Endothelial cell of umbilical vein (primary cell): ENCODE measurements at regions not wholly inside any gene's neighbourhood (a gene's known extent, or its start where the extent isn't known, plus 50 kb on each side); places are given as distances from the start of the nearest gene placed in this dataset.

Experiments
- BruUV-seq: library from RNA; stranded (reverse); fragments of 400-500 nt; replicated peaks from 2 replicates; lab custom pipeline; 2021; lab: Mats Ljungman, UMichigan
- CTCF ChIA-PET: fragments of 300-600, 350-600 bp; sonication (Branson Sonifier 250); formaldehyde crosslinking; loops from one replicate; lab custom pipeline; 2021; ENCODE audit warnings: antibody characterized with exemption, inconsistent platforms; lab: Charles Lee
- POLR2A ChIA-PET: fragments of 300-600, 350-600 bp; sonication (Branson Sonifier 250); formaldehyde crosslinking; loops from one replicate; lab custom pipeline; 2021; ENCODE audit warnings: antibody characterized with exemption, inconsistent platforms; lab: Charles Lee
- DNase-seq: peaks from one replicate; pipeline ENCODE4 v3.0.0-alpha.2; 2011; ENCODE audit warnings: low read depth, low spot score
- FAIRE-seq: peaks from 2 replicates; lab custom pipeline; 2011; peaks lifted over from hg19 to GRCh38; lab: Jason Lieb, UNC
- H2AFZ ChIP-seq: 2 replicates; pipeline ENCODE4 v1.6.0; 2012; ENCODE audit warnings: low read depth, low read length, control low read depth, inconsistent platforms
- H3K27ac ChIP-seq: 2 replicates; pipeline ENCODE4 v1.5.1; 2011; ENCODE audit warnings: low read depth, mild to moderate bottlenecking, control low read depth, low read length, moderate library complexity; ENCODE audit not compliant: insufficient read depth
- H3K27me3 ChIP-seq, 2 experiments: 2 replicates each; pipeline versions ENCODE4 v1.6.0 to v1.6.1; 2011; ENCODE audit warnings: low read length in 2 of 2, mixed read lengths in 1 of 2; ENCODE audit not compliant: control insufficient read depth in 2 of 2, insufficient read depth in 2 of 2
- H3K36me3 ChIP-seq, 2 experiments: 2 replicates in 1 of 2; 3 replicates in 1 of 2; pipeline ENCODE4 v1.5.1; 2011; ENCODE audit warnings: low read length in 2 of 2, mild to moderate bottlenecking in 1 of 2, moderate library complexity in 1 of 2; ENCODE audit not compliant: control insufficient read depth in 2 of 2, insufficient read depth in 2 of 2; ENCODE audit errors: extremely low read depth in 1 of 2
- H3K4me1 ChIP-seq: 3 replicates; pipeline ENCODE4 v1.5.1; 2011; ENCODE audit warnings: mild to moderate bottlenecking, low read length; ENCODE audit not compliant: control insufficient read depth, insufficient read depth; ENCODE audit errors: extremely low read depth
- H3K4me2 ChIP-seq: 2 replicates; pipeline ENCODE4 v1.6.1; 2011; ENCODE audit warnings: low read length, control low read depth, mixed read lengths; ENCODE audit not compliant: insufficient read depth
- H3K4me3 ChIP-seq, 3 experiments: fragments of 200-600 bp in 1 of 3; sonication (generic), shearing (Covaris generic) in 1 of 3; replicated peaks in 1 of 3; 2 replicates each; pipeline ENCODE4 v1.5.1; 2011 to 2016; ENCODE audit warnings: control low read depth in 3 of 3, low read length in 3 of 3, mild to moderate bottlenecking in 2 of 3, inconsistent platforms in 1 of 3, low read depth in 1 of 3, moderate library complexity in 1 of 3; ENCODE audit not compliant: insufficient read depth in 1 of 3
- H3K79me2 ChIP-seq: 2 replicates; pipeline ENCODE4 v1.6.0; 2012; ENCODE audit warnings: low read length, inconsistent platforms; ENCODE audit not compliant: control insufficient read depth, insufficient read depth
- H3K9ac ChIP-seq: replicated peaks from 2 replicates; pipeline ENCODE3; 2011; ENCODE audit warnings: low read length, control low read depth; ENCODE audit not compliant: insufficient read depth; ENCODE audit errors: extremely low read depth
- H3K9me1 ChIP-seq: replicated peaks from 3 replicates; pipeline ENCODE4 v1.6.0; 2011; ENCODE audit warnings: mild to moderate bottlenecking, low read length; ENCODE audit not compliant: control insufficient read depth, insufficient read depth; ENCODE audit errors: extremely low read depth
- H3K9me3 ChIP-seq: replicated peaks from 2 replicates; pipeline ENCODE4 v1.5.1; 2012; ENCODE audit warnings: low read length, inconsistent platforms; ENCODE audit not compliant: control insufficient read depth, insufficient read depth
- H4K20me1 ChIP-seq: replicated peaks from 2 replicates; pipeline ENCODE3; 2011; ENCODE audit warnings: mild to moderate bottlenecking, low read length; ENCODE audit not compliant: control insufficient read depth, insufficient read depth; ENCODE audit errors: extremely low read depth
- EZH2 ChIP-seq: IDR thresholded peaks from 2 replicates; pipeline ENCODE4 v1.6.1; 2012; ENCODE audit warnings: borderline replicate concordance, low read depth, mild to moderate bottlenecking, moderate library complexity, low read length, inconsistent platforms; ENCODE audit not compliant: severe bottlenecking
- FOS ChIP-seq: IDR thresholded peaks from 2 replicates; pipeline ENCODE4 v1.6.1; 2011; ENCODE audit warnings: mild to moderate bottlenecking, low read length, moderate library complexity, borderline replicate concordance; ENCODE audit not compliant: insufficient read depth
- GATA2 ChIP-seq: IDR thresholded peaks from 2 replicates; pipeline ENCODE4 v1.7.0; 2011; ENCODE audit warnings: low read depth, mild to moderate bottlenecking, moderate library complexity, mixed read lengths, low read length; ENCODE audit not compliant: insufficient read length, insufficient read depth
- JUN ChIP-seq: IDR thresholded peaks from 2 replicates; pipeline ENCODE4 v1.6.1; 2011; ENCODE audit warnings: borderline replicate concordance, low read depth; ENCODE audit not compliant: insufficient read length, insufficient read depth
- MYC ChIP-seq: IDR thresholded peaks from one replicate; pipeline ENCODE4 v1.6.1; 2011; ENCODE audit warnings: mild to moderate bottlenecking, low read depth, low read length
- POLR2A ChIP-seq: IDR thresholded peaks from 2 replicates; pipeline ENCODE4 v1.6.1; 2012; ENCODE audit warnings: low read depth, mild to moderate bottlenecking, control low read depth, low read length
- POLR2AphosphoS5 ChIP-seq: IDR thresholded peaks from 2 replicates; pipeline ENCODE4 v1.6.1; 2012; ENCODE audit warnings: low read depth, mild to moderate bottlenecking, control low read depth, low read length, moderate library complexity; ENCODE audit not compliant: insufficient read depth
- dilution Hi-C: fragments of 300-500 bp; cut with MboI; formaldehyde crosslinking; loops from one replicate; pipeline ENCODE4 v1.15.0; 2019; ENCODE audit warnings: low sequenced_read_pairs; ENCODE audit not compliant: extremely low pct_ligation_motif_present
- intact Hi-C: fragments of 100-400 bp; cut with micrococcal nuclease; formaldehyde crosslinking; loops from one replicate; pipeline ENCODE4 v1.10.0; 2022
- TF ChIP-seq, protein P1 (sequence below), 2 donors: IDR thresholded peaks; 1 replicate in 1 of 2; 2 replicates in 1 of 2; pipeline ENCODE4 v1.5.1; 2011; ENCODE audit warnings: low read length in 2 of 2, mild to moderate bottlenecking in 2 of 2, moderate library complexity in 2 of 2, control low read depth in 1 of 2, inconsistent platforms in 1 of 2, low read depth in 1 of 2; ENCODE audit not compliant: insufficient read depth in 1 of 2; ENCODE audit errors: extremely low read depth in 1 of 2
- TF ChIP-seq, protein P2 (sequence below): IDR thresholded peaks from 2 replicates; pipeline ENCODE4 v1.6.1; 2011; ENCODE audit not compliant: insufficient read depth, insufficient read length

DNA sequence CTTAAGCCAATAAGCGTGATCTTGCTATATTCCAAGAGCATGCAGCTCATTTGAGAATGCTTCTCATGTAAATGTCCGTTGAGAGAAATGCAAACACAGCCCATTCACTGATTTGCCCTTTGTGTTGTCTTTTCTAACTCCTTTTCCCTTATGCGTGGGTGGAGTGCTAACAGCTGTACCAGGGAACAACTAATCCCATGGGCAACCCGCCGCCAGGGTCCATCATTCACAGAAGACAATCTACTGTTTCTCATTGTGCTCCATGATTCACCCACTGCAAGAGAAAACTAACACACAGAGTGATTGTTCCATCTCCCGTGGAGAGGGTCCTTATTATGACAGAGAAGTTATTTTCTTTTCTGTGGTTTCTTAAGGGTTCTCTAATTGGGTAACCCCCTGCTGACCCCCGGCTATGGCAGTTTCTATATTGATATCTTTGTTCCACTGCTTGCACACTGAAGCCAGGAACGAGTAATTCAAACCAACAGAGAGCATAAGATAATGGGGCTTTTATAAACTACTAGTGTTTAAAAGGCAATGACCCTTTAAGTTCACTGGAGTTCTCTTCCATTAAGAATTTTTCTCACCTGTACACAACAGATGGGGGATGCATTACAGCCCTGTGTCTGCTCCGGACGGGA, 298.7 kb downstream of the BAMBI start:
- Histone ChIP-seq H3K36me3 (no peaks in the 10 kb centered on the region), H3K4me1 (no peaks in the 10 kb centered on the region), H3K4me2 (no peak overlapping the region), H3K4me3 (no peak overlapping the region), H3K9me3 (no peaks in the 10 kb centered on the region), H4K20me1 (no peaks in the 10 kb centered on the region), H3K9me1 (no peaks in the 10 kb centered on the region), H3K27ac (no peak overlapping the region), H3K79me2 (no peaks in the 10 kb centered on the region), H3K27me3 (no peaks in the 10 kb centered on the region), H2AFZ (no peak overlapping the region), H3K9ac (no peak overlapping the region)
- FAIRE-seq (no peak), DNase-seq (no peak)
- dilution Hi-C loops (no loop called here), intact Hi-C loops (no loop called here)
- no TSS peak for BruUV-seq
- TF ChIP-seq EZH2 (no peak), POLR2AphosphoS5 (no peak), JUN (no peak), POLR2A (no peak)
- TF ChIP-seq, protein P1, sequence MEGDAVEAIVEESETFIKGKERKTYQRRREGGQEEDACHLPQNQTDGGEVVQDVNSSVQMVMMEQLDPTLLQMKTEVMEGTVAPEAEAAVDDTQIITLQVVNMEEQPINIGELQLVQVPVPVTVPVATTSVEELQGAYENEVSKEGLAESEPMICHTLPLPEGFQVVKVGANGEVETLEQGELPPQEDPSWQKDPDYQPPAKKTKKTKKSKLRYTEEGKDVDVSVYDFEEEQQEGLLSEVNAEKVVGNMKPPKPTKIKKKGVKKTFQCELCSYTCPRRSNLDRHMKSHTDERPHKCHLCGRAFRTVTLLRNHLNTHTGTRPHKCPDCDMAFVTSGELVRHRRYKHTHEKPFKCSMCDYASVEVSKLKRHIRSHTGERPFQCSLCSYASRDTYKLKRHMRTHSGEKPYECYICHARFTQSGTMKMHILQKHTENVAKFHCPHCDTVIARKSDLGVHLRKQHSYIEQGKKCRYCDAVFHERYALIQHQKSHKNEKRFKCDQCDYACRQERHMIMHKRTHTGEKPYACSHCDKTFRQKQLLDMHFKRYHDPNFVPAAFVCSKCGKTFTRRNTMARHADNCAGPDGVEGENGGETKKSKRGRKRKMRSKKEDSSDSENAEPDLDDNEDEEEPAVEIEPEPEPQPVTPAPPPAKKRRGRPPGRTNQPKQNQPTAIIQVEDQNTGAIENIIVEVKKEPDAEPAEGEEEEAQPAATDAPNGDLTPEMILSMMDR (IDR thresholded peaks at IDR 0.05; ENCODE audit: extremely low read depth in 1 of 2, insufficient read depth in 1 of 2, low read depth in 1 of 2, low read length in 2 of 2): no peak
- ChIA-PET POLR2A (no interaction called here), CTCF (no interaction called here)

DNA sequence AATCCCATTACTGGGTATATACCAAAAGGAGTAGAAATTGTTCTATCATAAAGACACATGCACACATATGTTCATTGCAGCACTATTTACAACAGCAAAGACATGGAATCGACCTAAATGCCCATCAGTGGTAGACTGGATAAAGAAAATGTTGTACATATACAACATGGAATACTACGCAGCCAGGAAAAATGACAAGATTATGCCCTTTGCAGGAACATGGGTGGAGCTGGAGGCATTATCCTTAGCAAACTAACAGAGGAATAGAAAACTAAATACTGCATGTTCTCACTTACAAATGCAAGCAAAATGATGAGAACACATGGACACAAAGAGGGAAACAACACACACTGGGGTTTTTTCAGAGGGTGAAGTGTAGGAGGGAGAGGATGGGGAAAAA, 300.2 kb downstream of the BAMBI start:
- Histone ChIP-seq H3K9ac (no peak overlapping the region), H3K27ac (no peak overlapping the region), H3K4me1 (no peaks in the 10 kb centered on the region), H3K9me3 (no peaks in the 10 kb centered on the region), H3K9me1 (no peaks in the 10 kb centered on the region), H3K4me2 (no peak overlapping the region), H4K20me1 (no peaks in the 10 kb centered on the region), H3K36me3 (no peaks in the 10 kb centered on the region), H2AFZ (no peak overlapping the region), H3K27me3 (peaks cover 0 to 2% of the 10 kb centered on the region in 2 experiments), H3K4me3 (no peak overlapping the region), H3K79me2 (no peaks in the 10 kb centered on the region)
- FAIRE-seq (no peak), DNase-seq (no peak)
- intact Hi-C loops: no loop called here
- dilution Hi-C loops: no loop called here
- no TSS peak for BruUV-seq
- CTCF ChIA-PET: interaction anchor here (1.0 to 1.1 kb wide), 2 partner anchors 71 to 313 kb away, joined by 3 to 4 read pairs; no protein-coding TSS in a partner anchor
- POLR2A ChIA-PET: no interaction called here
- TF ChIP-seq GATA2 (no peak), FOS (no peak), EZH2 (no peak), MYC (no peak), POLR2A (no peak), POLR2AphosphoS5 (no peak), JUN (no peak)
- TF ChIP-seq, protein P2, sequence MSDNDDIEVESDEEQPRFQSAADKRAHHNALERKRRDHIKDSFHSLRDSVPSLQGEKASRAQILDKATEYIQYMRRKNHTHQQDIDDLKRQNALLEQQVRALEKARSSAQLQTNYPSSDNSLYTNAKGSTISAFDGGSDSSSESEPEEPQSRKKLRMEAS: no peak
- TF ChIP-seq, protein P1 (IDR thresholded peaks at IDR 0.05; ENCODE audit: extremely low read depth in 1 of 2, insufficient read depth in 1 of 2, low read depth in 1 of 2, low read length in 2 of 2): no peak
